ENCODE measurements at regions not wholly inside any gene's neighbourhood (a gene's known extent, or its start where the extent isn't known, plus 50 kb on each side); places are given as distances from the start of the nearest gene placed in this dataset.

DNA sequence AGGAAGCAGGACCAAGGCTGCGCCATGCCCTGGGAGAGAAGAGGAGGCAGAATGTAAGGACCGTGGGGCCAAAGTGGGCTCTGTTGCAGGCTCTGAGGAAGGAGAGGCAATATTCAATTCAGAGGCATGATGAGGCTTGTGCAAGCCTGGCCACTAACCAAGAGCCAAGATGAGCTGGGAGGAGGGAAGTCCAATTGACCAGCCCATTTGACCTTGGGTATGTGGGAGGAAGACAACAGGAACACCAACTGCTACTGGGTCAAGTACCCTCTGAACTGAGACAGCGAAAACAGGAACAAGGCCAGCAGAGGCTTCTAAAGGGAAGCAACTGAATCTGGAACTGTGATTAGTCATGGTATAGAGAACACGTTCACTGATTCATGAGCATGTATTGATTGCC is 779.6 kb downstream of the MAFB start:
- Histone ChIP-seq H3K9ac (ENCODE audit: low read length) (no peak overlapping the region), H3K36me3 (ENCODE audit: low read length) (no peaks in the 10 kb centered on the region), H4K20me1 (ENCODE audit: low read depth, low read length) (no peaks in the 10 kb centered on the region), H3K9me2 (replicated peaks; ENCODE audit: insufficient read depth, low read length) (no peaks in the 10 kb centered on the region), H3K9me3 (ENCODE audit: insufficient read depth, low read length) (no peaks in the 10 kb centered on the region), H3K79me2 (ENCODE audit: insufficient read depth, low read length) (no peaks in the 10 kb centered on the region), H3K4me2 (ENCODE audit: low read depth, low read length, poor library complexity, severe bottlenecking) (no peak overlapping the region), H3K4me3 (ENCODE audit: insufficient read depth, low read length, poor library complexity, severe bottlenecking) (no peak overlapping the region), H2AFZ (ENCODE audit: low read depth, low read length, severe bottlenecking) (no peak overlapping the region), H3K27ac (ENCODE audit: low read depth, low read length) (no peak overlapping the region), H3F3A (ENCODE audit: insufficient read depth) (no peaks in the 10 kb centered on the region), H3K27me3 (ENCODE audit: low read length) (no peaks in the 10 kb centered on the region)
- no peak for TF ChIP-seq EZH2phosphoT487 (conservative IDR thresholded peaks at IDR 0.05; ENCODE audit: low read length)

DNA sequence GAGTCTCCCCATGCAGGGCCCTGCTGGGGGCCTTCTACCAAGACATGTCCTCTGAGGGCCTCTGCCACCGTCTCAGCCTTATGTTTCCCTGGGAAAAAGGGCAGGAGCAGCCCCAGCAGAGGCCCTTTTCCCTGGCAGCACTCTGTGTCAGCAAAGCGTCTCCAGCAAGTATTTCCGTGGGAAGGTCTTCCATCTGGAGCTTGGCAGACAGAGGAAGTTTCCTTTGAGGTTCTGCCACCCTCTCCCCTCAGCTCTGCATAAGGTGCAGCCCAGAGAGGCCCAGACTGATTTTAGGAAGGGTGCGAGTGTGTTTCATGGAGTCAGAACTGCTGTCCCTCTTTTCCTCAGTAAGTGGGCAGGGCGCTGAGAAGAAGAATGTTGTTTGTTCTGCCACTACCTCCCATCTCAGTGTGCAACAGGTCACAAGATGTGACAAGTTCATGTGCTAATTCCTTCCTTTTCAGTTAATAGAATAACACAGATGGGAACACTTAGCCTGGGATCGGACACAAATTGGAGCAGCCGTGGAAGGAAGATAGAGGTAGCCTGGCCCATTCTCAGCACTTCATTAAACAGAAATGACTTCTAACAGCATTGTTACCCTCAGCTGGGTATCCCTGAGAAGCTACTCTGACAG is 784.4 kb downstream of the MAFB start:
- H3K9me3 ChIP-seq (ENCODE audit: insufficient read depth, low read length), result no peaks in the 10 kb centered on the region

DNA sequence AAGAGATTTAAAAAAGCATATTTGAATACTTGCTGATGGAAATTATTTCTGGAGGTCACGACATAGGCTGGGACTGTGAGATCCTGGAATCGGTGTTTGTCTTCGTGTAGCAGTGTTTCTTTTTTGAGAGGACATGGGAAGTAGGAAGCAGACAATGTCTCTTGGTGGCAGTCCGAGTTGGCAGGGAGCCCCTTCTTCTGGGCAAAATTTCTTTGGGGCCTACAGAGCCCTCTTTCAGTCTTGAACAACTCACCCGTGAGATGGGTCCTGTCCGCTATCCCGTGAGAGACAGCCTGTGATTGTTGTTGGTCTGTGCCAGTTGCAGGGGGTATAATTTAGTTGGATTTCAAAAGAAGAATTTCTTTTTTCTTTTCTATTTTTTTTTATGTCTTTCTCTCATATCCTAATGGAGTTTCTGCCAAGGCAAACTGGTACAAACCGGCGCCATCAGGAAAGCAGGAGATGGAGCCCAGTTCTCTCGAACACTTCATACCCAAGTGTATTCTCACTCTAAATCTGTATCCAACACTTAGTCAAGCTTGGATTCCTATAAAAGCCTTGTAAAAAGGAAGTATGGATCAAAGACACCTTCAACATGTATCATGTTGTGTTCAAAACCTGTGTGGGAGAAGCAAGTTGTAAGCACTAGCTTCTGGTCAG is 785.1 kb downstream of the MAFB start:
- Histone ChIP-seq H3K4me2 (ENCODE audit: low read depth, low read length, poor library complexity, severe bottlenecking) (no peak overlapping the region), H3K27ac (ENCODE audit: low read depth, low read length) (no peak overlapping the region), H3K9me3 (ENCODE audit: insufficient read depth, low read length) (no peaks in the 10 kb centered on the region), H3K4me3 (ENCODE audit: insufficient read depth, low read length, poor library complexity, severe bottlenecking) (no peak overlapping the region), H4K20me1 (ENCODE audit: low read depth, low read length) (no peaks in the 10 kb centered on the region), H3F3A (ENCODE audit: insufficient read depth) (no peaks in the 10 kb centered on the region), H3K79me2 (ENCODE audit: insufficient read depth, low read length) (no peaks in the 10 kb centered on the region), H3K9me2 (replicated peaks; ENCODE audit: insufficient read depth, low read length) (no peaks in the 10 kb centered on the region), H3K9ac (ENCODE audit: low read length) (no peak overlapping the region), H3K27me3 (ENCODE audit: low read length) (no peaks in the 10 kb centered on the region), H3K36me3 (ENCODE audit: low read length) (no peaks in the 10 kb centered on the region), H2AFZ (ENCODE audit: low read depth, low read length, severe bottlenecking) (no peak overlapping the region)
- TF ChIP-seq, protein P1, sequence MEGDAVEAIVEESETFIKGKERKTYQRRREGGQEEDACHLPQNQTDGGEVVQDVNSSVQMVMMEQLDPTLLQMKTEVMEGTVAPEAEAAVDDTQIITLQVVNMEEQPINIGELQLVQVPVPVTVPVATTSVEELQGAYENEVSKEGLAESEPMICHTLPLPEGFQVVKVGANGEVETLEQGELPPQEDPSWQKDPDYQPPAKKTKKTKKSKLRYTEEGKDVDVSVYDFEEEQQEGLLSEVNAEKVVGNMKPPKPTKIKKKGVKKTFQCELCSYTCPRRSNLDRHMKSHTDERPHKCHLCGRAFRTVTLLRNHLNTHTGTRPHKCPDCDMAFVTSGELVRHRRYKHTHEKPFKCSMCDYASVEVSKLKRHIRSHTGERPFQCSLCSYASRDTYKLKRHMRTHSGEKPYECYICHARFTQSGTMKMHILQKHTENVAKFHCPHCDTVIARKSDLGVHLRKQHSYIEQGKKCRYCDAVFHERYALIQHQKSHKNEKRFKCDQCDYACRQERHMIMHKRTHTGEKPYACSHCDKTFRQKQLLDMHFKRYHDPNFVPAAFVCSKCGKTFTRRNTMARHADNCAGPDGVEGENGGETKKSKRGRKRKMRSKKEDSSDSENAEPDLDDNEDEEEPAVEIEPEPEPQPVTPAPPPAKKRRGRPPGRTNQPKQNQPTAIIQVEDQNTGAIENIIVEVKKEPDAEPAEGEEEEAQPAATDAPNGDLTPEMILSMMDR (IDR thresholded peaks at IDR 0.05; ENCODE audit: insufficient read depth, low read length, poor library complexity, severe bottlenecking), result no peak
- TF ChIP-seq EZH2phosphoT487 (conservative IDR thresholded peaks at IDR 0.05; ENCODE audit: low read length), result no peak

More for the DNA sequence above, 784.4 kb downstream of the MAFB start:
- H2AFZ ChIP-seq (ENCODE audit: low read depth, low read length, severe bottlenecking), result no peak overlapping the region
- H3K79me2 ChIP-seq (ENCODE audit: insufficient read depth, low read length), result no peaks in the 10 kb centered on the region
- no peaks in the 10 kb centered on the region for H3K36me3 ChIP-seq (ENCODE audit: low read length)
- H3F3A ChIP-seq (ENCODE audit: insufficient read depth), result no peaks in the 10 kb centered on the region
- H3K9ac ChIP-seq (ENCODE audit: low read length), result no peak overlapping the region
- no peaks in the 10 kb centered on the region for H4K20me1 ChIP-seq (ENCODE audit: low read depth, low read length)
- no peak for TF ChIP-seq EZH2phosphoT487 (conservative IDR thresholded peaks at IDR 0.05; ENCODE audit: low read length)
- TF ChIP-seq, protein P1 (IDR thresholded peaks at IDR 0.05; ENCODE audit: insufficient read depth, low read length, poor library complexity, severe bottlenecking), result no peak
- no peak overlapping the region for H3K27ac ChIP-seq (ENCODE audit: low read depth, low read length)
- H3K4me3 ChIP-seq (ENCODE audit: insufficient read depth, low read length, poor library complexity, severe bottlenecking), result no peak overlapping the region
- no peaks in the 10 kb centered on the region for H3K27me3 ChIP-seq (ENCODE audit: low read length)
- no peak overlapping the region for H3K4me2 ChIP-seq (ENCODE audit: low read depth, low read length, poor library complexity, severe bottlenecking)
- H3K9me2 ChIP-seq (replicated peaks; ENCODE audit: insufficient read depth, low read length), result no peaks in the 10 kb centered on the region

DNA sequence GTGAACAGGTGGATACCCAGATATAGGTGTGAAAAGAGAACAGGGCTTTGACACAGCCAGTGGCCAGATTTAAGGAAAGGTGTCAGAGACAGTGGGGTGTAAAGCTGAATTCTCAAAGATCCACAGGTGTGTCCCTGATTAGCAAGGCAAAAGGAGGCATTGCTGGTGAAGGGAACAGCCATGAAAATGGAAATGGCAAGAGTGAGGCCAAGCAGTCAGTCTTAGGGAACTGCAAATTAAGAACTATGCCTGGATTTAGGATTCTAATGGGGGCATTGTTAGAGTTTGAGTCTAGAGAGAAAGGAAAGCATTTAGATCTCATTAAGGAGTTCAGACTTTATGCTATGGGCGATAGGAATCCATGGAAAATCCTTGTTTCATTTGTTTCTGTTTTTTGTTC is 789.2 kb downstream of the MAFB start:
- no peaks in the 10 kb centered on the region for H3K9me3 ChIP-seq (ENCODE audit: insufficient read depth, low read length)
- no peak overlapping the region for H3K4me2 ChIP-seq (ENCODE audit: low read depth, low read length, poor library complexity, severe bottlenecking)
- no peaks in the 10 kb centered on the region for H3K27me3 ChIP-seq (ENCODE audit: low read length)
- H3K36me3 ChIP-seq (ENCODE audit: low read length), result no peaks in the 10 kb centered on the region
- H3K9ac ChIP-seq (ENCODE audit: low read length), result no peak overlapping the region
- no peak overlapping the region for H2AFZ ChIP-seq (ENCODE audit: low read depth, low read length, severe bottlenecking)
- no peak for TF ChIP-seq EZH2phosphoT487 (conservative IDR thresholded peaks at IDR 0.05; ENCODE audit: low read length)
- TF ChIP-seq, protein P1 (IDR thresholded peaks at IDR 0.05; ENCODE audit: insufficient read depth, low read length, poor library complexity, severe bottlenecking), result no peak
- H3K4me3 ChIP-seq (ENCODE audit: insufficient read depth, low read length, poor library complexity, severe bottlenecking), result no peak overlapping the region
- no peak overlapping the region for H3K27ac ChIP-seq (ENCODE audit: low read depth, low read length)
- H4K20me1 ChIP-seq (ENCODE audit: low read depth, low read length), result no peaks in the 10 kb centered on the region
- no peaks in the 10 kb centered on the region for H3F3A ChIP-seq (ENCODE audit: insufficient read depth)
- no peaks in the 10 kb centered on the region for H3K9me2 ChIP-seq (replicated peaks; ENCODE audit: insufficient read depth, low read length)
- no peaks in the 10 kb centered on the region for H3K79me2 ChIP-seq (ENCODE audit: insufficient read depth, low read length)

Data from SU-DHL-6 (cell line).